Heart right ventricle (tissue), 16 donors: ENCODE measurements at regions not wholly inside any gene's neighbourhood (a gene's known extent, or its start where the extent isn't known, plus 50 kb on each side); places are given as distances from the start of the nearest gene placed in this dataset.

ENCODE experiments used
- ATAC-seq, 8 donors: fragments of 200-7000 bp; cut with Tn5 transposase; one replicate each; pipeline ENCODE4 v1.9.1; 2020; ENCODE audit warnings: mild to moderate bottlenecking in 8 of 8, moderate library complexity in 8 of 8, moderate number of reproducible peaks in 1 of 8
- DNase-seq, 2 donors: peaks; one replicate each; pipeline ENCODE4 v3.0.0-alpha.2; 2020
- H3K27ac ChIP-seq, 10 donors: fragments of 200-600 bp; sonication (generic) in 2 of 10; one replicate each; pipeline versions ENCODE4 v1.5.0 to v1.8.0; 2020 to 2022; ENCODE audit warnings: mild to moderate bottlenecking in 3 of 10
- H3K27me3 ChIP-seq, 7 donors: fragments of 200-600 bp; one replicate each; pipeline ENCODE4 v1.8.0; 2021 to 2022; ENCODE audit warnings: mild to moderate bottlenecking in 2 of 7
- H3K36me3 ChIP-seq, 9 donors: fragments of 200-600 bp; sonication (generic) in 1 of 9; one replicate each; pipeline versions ENCODE4 v1.5.0 to v1.8.0; 2020 to 2022; ENCODE audit warnings: mild to moderate bottlenecking in 2 of 9
- H3K4me1 ChIP-seq, 9 donors: fragments of 200-600 bp; sonication (generic) in 1 of 9; one replicate each; pipeline versions ENCODE4 v1.5.0 to v1.8.0; 2020 to 2022; ENCODE audit warnings: mild to moderate bottlenecking in 4 of 9
- H3K4me3 ChIP-seq, 10 donors: fragments of 200-600 bp; sonication (generic) in 2 of 10; one replicate each; pipeline versions ENCODE4 v1.5.0 to v1.8.0; 2020 to 2022; ENCODE audit warnings: mild to moderate bottlenecking in 7 of 10, moderate library complexity in 2 of 10
- H3K9me3 ChIP-seq, 11 donors: fragments of 200-600 bp in 10 of 11; sonication (generic) in 2 of 11; one replicate each; pipeline versions ENCODE4 v1.5.0 to v1.8.0; 2013 to 2022; ENCODE audit warnings: mild to moderate bottlenecking in 2 of 11, control low read depth in 1 of 11, moderate library complexity in 1 of 11
- WGBS, 2 donors: extraction: QIAGEN DNeasy Blood & Tissue Kit; methylation state at CpG; one replicate each; pipeline ENCODE4 v1.1.7; 2013; ENCODE audit warnings: inconsistent platforms in 1 of 2; 5-methylcytosine and 5-hydroxymethylcytosine counted together
- intact Hi-C, 10 donors: fragments of 100-400 bp; cut with DNase I; formaldehyde crosslinking; loops; one replicate each; pipeline versions ENCODE4 v1.11.1 to v1.14.2; 2022
- TF ChIP-seq, protein P1 (sequence below), 9 donors: fragments of 200-600 bp; sonication (generic) in 2 of 9; IDR thresholded peaks; one replicate each; pipeline versions ENCODE4 v1.5.0 to v1.8.0; 2021 to 2022; ENCODE audit warnings: antibody characterized with exemption in 9 of 9, mild to moderate bottlenecking in 5 of 9, moderate library complexity in 1 of 9
- donor health status: Arrhythmogenic right ventricular cardiomyopathy.
- donor health status: ischemic (EF 13 %, LVEDD 7.1; RV severe dilation, severe dysfunction).
- donor health status: healthy with polysubstance abuse.
- donor health status: DM: no; HTN: yes; CAD: no.
- donor health status: DM: no; HTN: no; CAD: no.
- donor health status: ischemic (EF 25% LVEDD 6.9; RV normal size, moderate dysfunction).
- donor health status: ischemic (EF 25% LVEDD 5.7; RV mildly dilated, moderate dysfunction).
- donor health status: healthy.
- donor health status: DM: yes; HTN: yes; CAD: no.
- donor health status: Ischemic cardiomyopathy.
- donor health status: ischemic (EF 35%, LVEDD 5.7; RV mildly dilated, moderate dysfunction).
- donor health status: nonischemic (EF 11% LVEDD 7.7; RV severe dilation, severe dysfunction).
- donor health status: DM: yes; HTN: yes; CAD: no.
- donor health status: PGD.
- donor health status: ischemic (EF 29% LVEDD 5.4; RV normal size, mild dysfunction).
- donor health status: nonischemic (EF 23%, LVEDD 6.1; RV moderate dilation, normal function).

DNA sequence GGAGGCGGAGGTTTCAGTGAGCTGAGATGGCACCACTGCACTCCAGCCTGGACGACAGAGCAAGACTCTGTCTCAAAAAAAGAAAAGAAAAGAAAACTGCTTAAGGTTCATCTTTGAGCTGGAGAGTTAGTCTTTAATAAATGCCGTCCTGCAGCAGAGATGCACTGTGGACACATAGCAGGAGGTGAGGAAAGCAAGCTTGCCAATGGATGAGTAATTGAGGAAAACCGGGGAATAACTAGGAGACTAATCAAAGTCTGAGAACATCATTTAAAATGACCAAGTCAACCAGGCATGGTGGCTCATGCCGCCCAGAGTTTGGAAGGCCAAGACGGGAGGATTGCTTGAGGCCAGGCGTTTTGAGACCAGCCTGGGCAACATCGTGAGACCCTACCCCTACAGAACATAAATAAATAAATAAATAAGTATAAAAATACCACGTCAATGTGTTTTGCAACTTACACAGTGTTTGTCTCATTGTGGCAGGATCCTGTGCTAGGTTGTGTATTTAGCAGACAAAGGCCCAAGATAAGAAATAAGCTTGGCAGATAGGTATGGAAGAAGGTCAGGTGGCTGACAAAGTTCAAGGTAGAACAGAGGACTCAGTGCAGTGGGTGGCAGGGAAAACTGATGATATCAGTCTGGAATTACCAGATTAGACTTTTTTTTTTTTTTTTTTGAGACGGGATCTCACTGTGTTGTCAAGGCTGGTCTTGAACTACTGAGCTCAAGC, 115.7 kb upstream of the KMT2C start:
- no peak for ATAC-seq
- TF ChIP-seq, protein P1, sequence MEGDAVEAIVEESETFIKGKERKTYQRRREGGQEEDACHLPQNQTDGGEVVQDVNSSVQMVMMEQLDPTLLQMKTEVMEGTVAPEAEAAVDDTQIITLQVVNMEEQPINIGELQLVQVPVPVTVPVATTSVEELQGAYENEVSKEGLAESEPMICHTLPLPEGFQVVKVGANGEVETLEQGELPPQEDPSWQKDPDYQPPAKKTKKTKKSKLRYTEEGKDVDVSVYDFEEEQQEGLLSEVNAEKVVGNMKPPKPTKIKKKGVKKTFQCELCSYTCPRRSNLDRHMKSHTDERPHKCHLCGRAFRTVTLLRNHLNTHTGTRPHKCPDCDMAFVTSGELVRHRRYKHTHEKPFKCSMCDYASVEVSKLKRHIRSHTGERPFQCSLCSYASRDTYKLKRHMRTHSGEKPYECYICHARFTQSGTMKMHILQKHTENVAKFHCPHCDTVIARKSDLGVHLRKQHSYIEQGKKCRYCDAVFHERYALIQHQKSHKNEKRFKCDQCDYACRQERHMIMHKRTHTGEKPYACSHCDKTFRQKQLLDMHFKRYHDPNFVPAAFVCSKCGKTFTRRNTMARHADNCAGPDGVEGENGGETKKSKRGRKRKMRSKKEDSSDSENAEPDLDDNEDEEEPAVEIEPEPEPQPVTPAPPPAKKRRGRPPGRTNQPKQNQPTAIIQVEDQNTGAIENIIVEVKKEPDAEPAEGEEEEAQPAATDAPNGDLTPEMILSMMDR (IDR thresholded peaks at IDR 0.05) = no peak
- intact Hi-C loops = no loop called here
- WGBS, 2 donors = 84 to 89% methylated on average over 10 of the region's 10 CpGs
- Histone ChIP-seq H3K4me3 (no peak overlapping the region), H3K27ac (no peak overlapping the region), H3K9me3 (no peaks in the 10 kb centered on the region), H3K36me3 (no peaks in the 10 kb centered on the region), H3K27me3 (no peaks in the 10 kb centered on the region), H3K4me1 (no peaks in the 10 kb centered on the region)
- no peak for DNase-seq

DNA sequence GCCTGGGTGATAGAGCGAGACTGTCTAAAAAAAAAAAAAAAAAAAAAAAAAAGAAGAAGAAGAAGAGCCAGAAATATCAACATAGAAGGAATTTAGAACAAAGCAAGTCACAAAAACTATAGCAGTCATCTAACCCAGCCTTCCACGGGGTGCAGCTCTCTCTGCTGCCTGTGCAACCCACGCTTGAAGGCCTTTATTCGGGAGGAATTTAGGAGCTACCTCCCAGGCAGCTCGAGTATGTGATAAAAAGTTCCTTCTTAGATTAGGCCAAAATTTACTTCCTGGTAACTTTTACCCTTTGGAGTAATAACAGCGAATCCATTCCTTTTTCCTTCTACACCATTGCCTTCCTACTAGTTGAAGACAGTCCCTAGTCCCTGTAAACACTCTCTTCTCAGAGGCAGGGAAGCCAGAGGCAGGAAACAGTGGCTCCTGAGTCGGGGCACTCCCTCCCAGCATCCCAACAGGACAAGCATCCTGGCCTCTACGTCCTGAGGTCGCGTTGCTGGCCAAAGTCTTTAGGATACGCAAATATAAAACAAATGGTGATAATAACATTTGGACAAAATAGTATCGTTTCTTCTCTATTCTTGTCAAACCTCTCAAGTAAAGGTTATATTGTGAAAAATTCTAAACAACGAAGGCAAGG, 109.3 kb upstream of the KMT2C start:
- WGBS, 2 donors = 55 to 59% methylated on average over 13 of the region's 13 CpGs
- Histone ChIP-seq H3K36me3 (no peaks in the 10 kb centered on the region), H3K4me1 (no peaks in the 10 kb centered on the region), H3K27ac (no peak overlapping the region), H3K4me3 (no peak overlapping the region), H3K9me3 (no peaks in the 10 kb centered on the region), H3K27me3 (peaks cover 0 to 4% (median 0%) of the 10 kb centered on the region in 7 donors)
- no peak for ATAC-seq
- intact Hi-C loops = no loop called here
- TF ChIP-seq, protein P1 (IDR thresholded peaks at IDR 0.05) = no peak
- no peak for DNase-seq

GRCh38 chr7:152544481-152544927, 108.7 kb upstream of the KMT2C start:
- no peaks in the 10 kb centered on the region for H3K4me1 ChIP-seq
- intact Hi-C loops = no loop called here
- DNase-seq (no peak), ATAC-seq (no peak)
- no peak overlapping the region for H3K4me3 ChIP-seq
- no peaks in the 10 kb centered on the region for H3K9me3 ChIP-seq
- no peak overlapping the region for H3K27ac ChIP-seq
- 58 to 60% methylated on average over 21 of the region's 21 CpGs for WGBS, 2 donors
- H3K27me3 ChIP-seq = peaks cover 0 to 4% (median 0%) of the 10 kb centered on the region in 7 donors
- H3K36me3 ChIP-seq = no peaks in the 10 kb centered on the region
- TF ChIP-seq, protein P1 (IDR thresholded peaks at IDR 0.05) = no peak

GRCh38 chr7:152543799-152544198, 108.0 kb upstream of the KMT2C start:
- H3K27ac ChIP-seq = no peak overlapping the region
- H3K27me3 ChIP-seq = peaks cover 0 to 4% (median 0%) of the 10 kb centered on the region in 7 donors
- ATAC-seq (no peak), DNase-seq (no peak)
- no peaks in the 10 kb centered on the region for H3K9me3 ChIP-seq
- intact Hi-C loops = no loop called here
- TF ChIP-seq, protein P1 (IDR thresholded peaks at IDR 0.05) = no peak
- H3K4me1 ChIP-seq = no peaks in the 10 kb centered on the region
- no peak overlapping the region for H3K4me3 ChIP-seq
- no peaks in the 10 kb centered on the region for H3K36me3 ChIP-seq
- 57 to 59% methylated on average over 5 of the region's 5 CpGs for WGBS, 2 donors
